AG09309 (cell line): ENCODE measurements at regions not wholly inside any gene's neighbourhood (a gene's known extent, or its start where the extent isn't known, plus 50 kb on each side); places are given as distances from the start of the nearest gene placed in this dataset.

Experiments
- DNase-seq: peaks from one replicate; pipeline ENCODE4 v3.0.0-alpha.2; 2010; ENCODE audit warnings: low read depth
- H3K4me3 ChIP-seq: 2 replicates; pipeline ENCODE4 v1.5.1; 2011; ENCODE audit warnings: mild to moderate bottlenecking, low read depth, low read length, moderate library complexity; ENCODE audit not compliant: control insufficient read depth
- CTCF ChIP-seq: IDR thresholded peaks from 2 replicates; pipeline ENCODE4 v1.5.1; 2011; ENCODE audit warnings: mild to moderate bottlenecking, low read depth, low read length, inconsistent platforms; ENCODE audit not compliant: insufficient read depth, control insufficient read depth; ENCODE audit errors: missing control alignments

DNA sequence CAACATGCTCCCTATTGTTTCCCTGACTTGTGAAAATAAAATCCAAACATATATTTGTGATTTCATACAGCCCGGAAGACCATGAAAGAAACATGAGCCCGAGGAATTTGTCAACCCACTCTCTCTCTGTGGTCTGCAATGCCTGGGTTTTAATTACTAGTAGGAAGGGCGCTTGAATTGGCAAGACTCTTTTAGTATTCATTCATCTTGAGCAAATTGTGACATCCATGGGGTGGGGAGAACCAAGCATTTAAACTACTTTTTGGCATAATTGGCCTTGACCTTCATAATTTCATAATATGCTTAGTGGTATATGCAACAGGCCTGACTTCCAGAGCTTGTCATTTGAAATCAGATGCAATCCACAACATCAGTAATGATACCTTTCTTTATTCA is 142.4 kb upstream of the BMPER start:
- no peak overlapping the region for H3K4me3 ChIP-seq
- DNase-seq: no peak
- TF ChIP-seq CTCF: no peak

DNA sequence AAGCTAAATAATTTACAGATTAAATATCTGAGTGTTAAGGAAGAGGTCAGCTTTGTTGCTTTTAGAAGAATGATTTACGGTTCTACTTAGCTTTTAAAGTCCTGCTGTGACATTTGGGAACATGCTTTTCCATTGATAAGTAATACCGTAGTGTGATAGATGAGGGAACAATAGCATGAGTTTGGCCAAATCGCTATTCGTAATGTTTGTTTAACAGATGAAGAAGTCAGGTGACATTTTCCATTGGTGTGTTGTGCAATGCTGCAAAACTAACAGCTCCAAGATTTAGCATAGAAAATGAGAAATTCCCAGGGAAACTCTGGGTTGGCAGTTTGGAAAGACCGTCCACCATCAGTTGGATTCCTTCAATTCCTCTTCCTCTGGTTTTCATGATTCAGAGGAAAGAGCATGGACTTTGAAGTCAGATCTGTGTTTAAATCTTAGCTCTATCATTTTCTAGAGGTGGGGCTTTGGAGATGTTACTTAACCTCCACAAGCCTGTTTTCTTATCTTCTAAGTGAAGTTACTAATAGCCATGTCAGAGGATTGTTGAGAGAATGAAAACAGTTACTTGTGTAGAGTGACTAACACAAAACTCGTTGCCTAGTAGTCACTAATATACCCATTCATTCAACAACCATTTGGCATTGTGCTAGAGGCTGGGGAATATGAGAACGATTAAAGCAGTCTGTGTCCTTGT is 140.4 kb upstream of the BMPER start:
- TF ChIP-seq CTCF: no peak
- no peak for DNase-seq
- no peak overlapping the region for H3K4me3 ChIP-seq

DNA sequence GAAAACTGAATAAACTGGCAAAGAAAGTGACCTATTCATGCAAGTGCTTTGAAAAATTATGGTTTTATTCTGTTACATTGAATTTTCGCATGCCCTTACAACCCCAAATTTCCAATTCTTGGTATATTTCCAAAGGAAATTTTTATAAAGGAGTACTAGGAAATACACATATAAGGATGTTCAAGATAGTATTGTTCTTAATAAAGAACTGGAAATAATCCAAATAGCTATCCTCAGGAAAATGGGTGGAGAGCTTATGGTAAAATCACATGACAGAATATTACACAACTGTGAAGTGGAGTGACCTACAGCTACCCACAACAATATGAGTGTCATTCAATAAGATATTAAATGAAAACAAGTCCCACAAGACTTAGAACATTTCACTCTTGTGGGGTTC is 138.9 kb upstream of the BMPER start:
- no peak for DNase-seq
- no peak overlapping the region for H3K4me3 ChIP-seq
- TF ChIP-seq CTCF: no peak

DNA sequence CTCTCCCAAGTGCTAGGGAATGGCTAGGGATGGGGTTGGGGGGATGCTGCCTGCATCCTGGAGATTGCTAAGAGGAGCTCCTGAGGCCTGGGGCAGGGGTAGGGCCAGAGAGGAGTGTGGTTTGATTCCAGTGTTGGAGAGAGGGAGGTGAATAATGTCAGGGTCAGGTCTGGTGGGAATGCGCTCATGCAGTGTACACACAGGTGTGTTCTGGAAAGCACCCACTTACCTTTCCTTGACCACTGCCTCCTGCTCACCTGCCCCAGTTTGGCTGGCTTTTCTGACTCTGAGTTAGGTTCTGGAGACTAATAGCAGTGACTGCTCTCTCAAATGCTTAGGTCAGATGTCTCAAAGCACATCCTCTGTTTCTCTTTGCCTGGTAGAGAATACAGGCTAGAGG is 135.4 kb upstream of the BMPER start:
- no peak for DNase-seq

GRCh38 chr7:33770576-33770975 is 134.8 kb upstream of the BMPER start:
- no peak overlapping the region for H3K4me3 ChIP-seq
- no peak for TF ChIP-seq CTCF
- no peak for DNase-seq

More for the DNA sequence above, 135.4 kb upstream of the BMPER start:
- no peak overlapping the region for H3K4me3 ChIP-seq
- no peak for TF ChIP-seq CTCF

DNA sequence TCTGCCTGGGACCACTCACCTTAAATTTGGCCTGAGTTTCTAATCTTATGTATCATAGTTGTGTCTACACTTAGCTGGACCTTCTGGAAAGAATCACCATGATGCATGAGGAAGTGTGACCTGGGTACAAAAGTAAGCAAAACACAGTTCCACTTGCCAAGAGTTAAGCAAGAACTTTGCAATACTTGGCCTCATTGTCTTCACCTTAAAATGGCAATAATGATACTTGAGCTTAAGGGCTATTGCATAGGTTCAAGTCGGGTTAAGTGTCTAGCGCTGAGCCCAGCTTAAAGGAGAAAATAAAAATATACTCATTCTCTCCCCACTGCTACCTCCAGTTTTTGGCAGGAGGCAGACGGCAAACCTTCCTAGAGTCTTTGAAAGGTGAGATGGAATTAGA is 133.9 kb upstream of the BMPER start:
- no peak for TF ChIP-seq CTCF
- H3K4me3 ChIP-seq: no peak overlapping the region
- DNase-seq: no peak

DNA sequence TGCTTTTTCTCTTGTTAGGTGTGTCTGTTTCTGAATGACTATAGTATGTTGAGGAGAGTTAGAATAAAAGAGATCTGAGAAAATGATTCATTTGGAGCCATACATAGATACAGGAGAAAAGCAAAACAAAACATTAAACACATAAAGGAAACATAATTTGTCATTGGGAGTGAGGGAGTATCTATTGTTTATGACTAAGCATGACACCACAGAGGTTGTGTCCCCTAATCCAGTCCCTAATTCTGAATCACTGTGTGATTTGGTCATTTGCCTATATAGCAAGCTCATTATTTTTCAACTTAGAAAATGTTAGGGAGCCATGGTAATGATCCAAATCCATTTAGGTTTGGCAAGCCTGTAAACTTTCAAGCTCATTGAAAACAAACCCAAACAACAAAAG is 132.3 kb upstream of the BMPER start:
- H3K4me3 ChIP-seq: no peak overlapping the region
- DNase-seq: no peak
- no peak for TF ChIP-seq CTCF
